SK-N-SH (cell line): ENCODE measurements at regions not wholly inside any gene's neighbourhood (a gene's known extent, or its start where the extent isn't known, plus 50 kb on each side); places are given as distances from the start of the nearest gene placed in this dataset.

ENCODE experiments used
- CTCF ChIA-PET: fragments of 300-600, 350-600 bp; formaldehyde crosslinking; extraction: SDS; loops from one replicate; lab custom pipeline; 2021; lab: Yijun Ruan, JAX
- POLR2A ChIA-PET: fragments of 350-600 bp; sonication (Branson Sonifier 250); formaldehyde crosslinking; extraction: SDS; loops from one replicate; lab custom pipeline; 2020; ENCODE audit warnings: antibody characterized with exemption, inconsistent platforms; lab: Yijun Ruan, JAX
- DNase-seq: peaks from one replicate; pipeline ENCODE4 v3.0.0; 2012
- H2AFZ ChIP-seq: fragments of 200-600 bp; sonication (generic); 2 replicates; pipeline ENCODE4 v1.8.1; 2016; ENCODE audit warnings: antibody characterized with exemption, mild to moderate bottlenecking, low read depth
- H3F3A ChIP-seq: fragments of 200-600 bp; sonication (generic); replicated peaks from 2 replicates; pipeline ENCODE3; 2016; ENCODE audit warnings: antibody characterized with exemption, mild to moderate bottlenecking; ENCODE audit not compliant: insufficient read depth
- H3K27ac ChIP-seq, 2 experiments: fragments of 200-500 bp in 1 of 2; fragments of 200-600 bp in 1 of 2; sonication (Bioruptor generic) in 1 of 2; sonication (generic), shearing (Covaris generic) in 1 of 2; 2 replicates each; pipeline versions ENCODE4 v1.5.1 to v1.6.1; 2014 to 2016; ENCODE audit warnings: low read depth in 2 of 2, inconsistent platforms in 1 of 2, low read length in 1 of 2, mild to moderate bottlenecking in 1 of 2, mixed read lengths in 1 of 2
- H3K27me3 ChIP-seq: fragments of 200-600 bp; sonication (generic), shearing (Covaris generic); 2 replicates; pipeline ENCODE4 v1.6.1; 2016; ENCODE audit warnings: mixed run types; ENCODE audit not compliant: insufficient read depth
- H3K36me3 ChIP-seq, 2 experiments: fragments of 200-500 bp in 1 of 2; fragments of 200-600 bp in 1 of 2; sonication (Bioruptor generic) in 1 of 2; sonication (generic) in 1 of 2; replicated peaks in 1 of 2; 2 replicates each; pipeline versions ENCODE3 to v1.5.1; 2014 to 2016; ENCODE audit warnings: low read length in 1 of 2, mild to moderate bottlenecking in 1 of 2; ENCODE audit not compliant: insufficient read depth in 2 of 2, control insufficient read depth in 1 of 2
- H3K4me1 ChIP-seq, 2 experiments: fragments of 200-500 bp in 1 of 2; fragments of 200-600 bp in 1 of 2; sonication (Bioruptor generic) in 1 of 2; sonication (generic), shearing (Covaris generic) in 1 of 2; 2 replicates each; pipeline versions ENCODE4 v1.5.1 to v1.6.1; 2014 to 2016; ENCODE audit warnings: low read depth in 1 of 2, low read length in 1 of 2, mixed run types in 1 of 2; ENCODE audit not compliant: insufficient read depth in 2 of 2, control insufficient read depth in 1 of 2
- H3K4me2 ChIP-seq: fragments of 200-600 bp; sonication (generic), shearing (Covaris generic); 2 replicates; pipeline ENCODE4 v1.6.1; 2017; ENCODE audit warnings: mixed run types
- H3K4me3 ChIP-seq, 2 experiments: fragments of 200-500 bp in 1 of 2; fragments of 200-600 bp in 1 of 2; sonication (Bioruptor generic) in 1 of 2; sonication (generic), shearing (Covaris generic) in 1 of 2; 2 replicates each; pipeline versions ENCODE4 v1.5.1 to v1.8.1; 2014 to 2016; ENCODE audit warnings: low read depth in 2 of 2, inconsistent platforms in 1 of 2, low read length in 1 of 2, mild to moderate bottlenecking in 1 of 2, mixed read lengths in 1 of 2, moderate library complexity in 1 of 2
- H3K79me2 ChIP-seq: fragments of 200-600 bp; sonication (generic); 2 replicates; pipeline ENCODE4 v1.8.1; 2017; ENCODE audit warnings: mild to moderate bottlenecking; ENCODE audit not compliant: insufficient read depth
- H3K9ac ChIP-seq: fragments of 200-600 bp; sonication (generic); 2 replicates; pipeline ENCODE4 v1.6.1; 2017; ENCODE audit warnings: mixed run types
- H3K9me2 ChIP-seq: fragments of 200-600 bp; sonication (generic); 2 replicates; pipeline ENCODE4 v1.6.1; 2017; ENCODE audit warnings: mixed run types
- H3K9me3 ChIP-seq: fragments of 200-600 bp; sonication (generic); 2 replicates; pipeline ENCODE4 v1.6.1; 2017; ENCODE audit warnings: mixed run types, mild to moderate bottlenecking, moderate library complexity
- H4K20me1 ChIP-seq: fragments of 200-600 bp; sonication (generic); 2 replicates; pipeline ENCODE4 v1.6.1; 2017; ENCODE audit warnings: mild to moderate bottlenecking, mixed run types; ENCODE audit not compliant: insufficient read depth
- CHD2 ChIP-seq: fragments of 150-350 bp; IDR thresholded peaks from 2 replicates; pipeline ENCODE4 v1.6.1; 2018; ENCODE audit warnings: low read length; ENCODE audit not compliant: partially characterized antibody
- ELF1 ChIP-seq: IDR thresholded peaks from 2 replicates; pipeline ENCODE4 v1.4.0; 2012
- EZH2phosphoT487 ChIP-seq: fragments of 200-600 bp; sonication (generic); IDR thresholded peaks from 2 replicates; pipeline ENCODE4 v1.6.1; 2017; ENCODE audit warnings: low read depth, mixed run types, mild to moderate bottlenecking, antibody characterized with exemption, moderate library complexity, borderline replicate concordance
- GATA2 ChIP-seq: sonication (generic); formaldehyde crosslinking; IDR thresholded peaks from 2 replicates; pipeline ENCODE4 v1.5.0; 2020; ENCODE audit warnings: mild to moderate bottlenecking, missing genetic modification reagents
- JUND ChIP-seq: IDR thresholded peaks from 2 replicates; pipeline ENCODE4 v1.4.0; 2012
- MEF2A ChIP-seq: IDR thresholded peaks from 2 replicates; pipeline ENCODE4 v1.4.0; 2012; ENCODE audit warnings: low read depth, borderline replicate concordance
- MXI1 ChIP-seq: IDR thresholded peaks from 2 replicates; pipeline ENCODE4 v1.6.1; 2012; ENCODE audit warnings: mild to moderate bottlenecking, low read depth, low read length, improper control_type of control experiment
- NFIC ChIP-seq: IDR thresholded peaks from 2 replicates; pipeline ENCODE4 v1.4.0; 2012; ENCODE audit warnings: borderline replicate concordance
- NRF1 ChIP-seq: IDR thresholded peaks from 2 replicates; pipeline ENCODE4 v1.6.1; 2012; ENCODE audit warnings: low read depth, mild to moderate bottlenecking, low read length
- POLR2AphosphoS5 ChIP-seq: IDR thresholded peaks from 2 replicates; pipeline ENCODE4 v1.6.1; 2012; ENCODE audit warnings: low read depth, low read length
- RAD21 ChIP-seq: IDR thresholded peaks from 2 replicates; pipeline ENCODE4 v1.6.1; 2012; ENCODE audit warnings: mild to moderate bottlenecking, low read length
- RFX5 ChIP-seq: IDR thresholded peaks from 2 replicates; pipeline ENCODE4 v1.6.1; 2012; ENCODE audit warnings: mild to moderate bottlenecking, improper control_type of control experiment, low read length
- SMC3 ChIP-seq: IDR thresholded peaks from 2 replicates; pipeline ENCODE4 v1.6.1; 2012; ENCODE audit warnings: low read depth, low read length, improper control_type of control experiment
- TAF1 ChIP-seq: IDR thresholded peaks from 2 replicates; pipeline ENCODE4 v1.6.1; 2012; ENCODE audit warnings: low read depth, mild to moderate bottlenecking, low read length, moderate library complexity, borderline replicate concordance
- WGBS: methylation state at CpG from one replicate; pipeline ENCODE4 v1.1.6; 2017; ENCODE audit warnings: low lambda C conversion rate; 5-methylcytosine and 5-hydroxymethylcytosine counted together
- TF ChIP-seq, protein P1 (sequence below): fragments of 200-600 bp; sonication (generic); IDR thresholded peaks from 2 replicates; pipeline ENCODE4 v1.6.1; 2017; ENCODE audit warnings: antibody characterized with exemption, mild to moderate bottlenecking, moderate library complexity
- TF ChIP-seq, protein P2 (sequence below): fragments of 150-350 bp; IDR thresholded peaks from 2 replicates; pipeline ENCODE4 v1.6.1; 2017; ENCODE audit warnings: antibody characterized with exemption, low read length, low read depth, borderline replicate concordance
- TF ChIP-seq, protein P3 (sequence below): fragments of 150-350 bp; IDR thresholded peaks from 2 replicates; pipeline ENCODE4 v1.6.1; 2016; ENCODE audit warnings: mild to moderate bottlenecking, low read depth, low read length

DNA sequence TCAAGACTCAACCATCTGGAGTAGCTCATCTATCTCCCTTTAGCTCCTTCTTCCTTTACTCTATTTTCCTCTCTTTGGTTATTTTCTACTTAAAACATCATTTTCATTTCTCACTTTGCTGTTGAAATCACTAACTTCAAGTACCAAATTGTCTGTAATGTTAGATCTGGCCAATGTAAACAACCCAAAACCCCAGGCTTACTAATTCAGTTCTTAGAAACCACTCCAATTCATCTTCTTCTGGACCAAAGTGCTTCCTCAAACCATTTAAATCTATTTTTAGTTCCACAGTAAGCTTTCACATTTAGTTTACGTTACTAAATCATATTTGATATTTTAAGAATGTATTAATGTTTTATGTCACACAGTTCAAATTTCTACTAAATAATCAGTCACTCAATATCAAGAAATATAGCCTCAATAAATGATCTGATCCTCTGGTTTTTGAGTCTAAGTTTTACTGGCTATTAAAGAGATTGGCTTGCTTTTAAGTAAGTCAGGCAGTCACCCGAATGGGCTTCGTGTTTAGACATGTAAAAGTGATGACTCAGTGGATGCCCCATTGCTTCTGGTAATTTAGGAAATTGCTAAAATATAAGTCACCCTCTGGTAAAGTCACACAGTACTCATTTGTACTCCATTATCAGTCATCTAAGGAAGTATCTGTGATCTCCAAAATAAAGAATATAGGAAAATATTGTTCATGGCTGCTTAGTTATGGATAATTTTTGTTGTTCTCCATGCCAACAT, 527.2 kb upstream of the SOX11 start:
- TF ChIP-seq EZH2phosphoT487 = no peak
- TF ChIP-seq SMC3 = no peak
- TF ChIP-seq, protein P1, sequence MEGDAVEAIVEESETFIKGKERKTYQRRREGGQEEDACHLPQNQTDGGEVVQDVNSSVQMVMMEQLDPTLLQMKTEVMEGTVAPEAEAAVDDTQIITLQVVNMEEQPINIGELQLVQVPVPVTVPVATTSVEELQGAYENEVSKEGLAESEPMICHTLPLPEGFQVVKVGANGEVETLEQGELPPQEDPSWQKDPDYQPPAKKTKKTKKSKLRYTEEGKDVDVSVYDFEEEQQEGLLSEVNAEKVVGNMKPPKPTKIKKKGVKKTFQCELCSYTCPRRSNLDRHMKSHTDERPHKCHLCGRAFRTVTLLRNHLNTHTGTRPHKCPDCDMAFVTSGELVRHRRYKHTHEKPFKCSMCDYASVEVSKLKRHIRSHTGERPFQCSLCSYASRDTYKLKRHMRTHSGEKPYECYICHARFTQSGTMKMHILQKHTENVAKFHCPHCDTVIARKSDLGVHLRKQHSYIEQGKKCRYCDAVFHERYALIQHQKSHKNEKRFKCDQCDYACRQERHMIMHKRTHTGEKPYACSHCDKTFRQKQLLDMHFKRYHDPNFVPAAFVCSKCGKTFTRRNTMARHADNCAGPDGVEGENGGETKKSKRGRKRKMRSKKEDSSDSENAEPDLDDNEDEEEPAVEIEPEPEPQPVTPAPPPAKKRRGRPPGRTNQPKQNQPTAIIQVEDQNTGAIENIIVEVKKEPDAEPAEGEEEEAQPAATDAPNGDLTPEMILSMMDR = no peak
- TF ChIP-seq, protein P2, sequence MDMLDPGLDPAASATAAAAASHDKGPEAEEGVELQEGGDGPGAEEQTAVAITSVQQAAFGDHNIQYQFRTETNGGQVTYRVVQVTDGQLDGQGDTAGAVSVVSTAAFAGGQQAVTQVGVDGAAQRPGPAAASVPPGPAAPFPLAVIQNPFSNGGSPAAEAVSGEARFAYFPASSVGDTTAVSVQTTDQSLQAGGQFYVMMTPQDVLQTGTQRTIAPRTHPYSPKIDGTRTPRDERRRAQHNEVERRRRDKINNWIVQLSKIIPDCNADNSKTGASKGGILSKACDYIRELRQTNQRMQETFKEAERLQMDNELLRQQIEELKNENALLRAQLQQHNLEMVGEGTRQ = no peak
- no peak for TF ChIP-seq MEF2A
- no peak for TF ChIP-seq TAF1
- no peak for TF ChIP-seq GATA2
- TF ChIP-seq JUND = no peak
- no peaks in the 10 kb centered on the region for H3K79me2 ChIP-seq
- no peak overlapping the region for H3K27ac ChIP-seq
- DNase-seq = no peak
- H3K4me1 ChIP-seq = no peaks in the 10 kb centered on the region
- no peak overlapping the region for H3K9ac ChIP-seq
- peaks cover 0 to 4% of the 10 kb centered on the region in 2 experiments for H3K36me3 ChIP-seq
- CTCF ChIA-PET = interaction anchor here (1.0 to 1.3 kb wide), 2 partner anchors 11 to 187 kb away, joined by 3 read pairs; no protein-coding TSS in a partner anchor
- H3K9me3 ChIP-seq = no peaks in the 10 kb centered on the region
- H3F3A ChIP-seq = no peaks in the 10 kb centered on the region
- no peaks in the 10 kb centered on the region for H3K27me3 ChIP-seq
- no peaks in the 10 kb centered on the region for H3K9me2 ChIP-seq
- POLR2A ChIA-PET = no interaction called here
- no peaks in the 10 kb centered on the region for H4K20me1 ChIP-seq
- H3K4me2 ChIP-seq = no peak overlapping the region
- 5% methylated on average over 3 of the region's 3 CpGs for WGBS
- no peak overlapping the region for H3K4me3 ChIP-seq
- no peak overlapping the region for H2AFZ ChIP-seq

DNA sequence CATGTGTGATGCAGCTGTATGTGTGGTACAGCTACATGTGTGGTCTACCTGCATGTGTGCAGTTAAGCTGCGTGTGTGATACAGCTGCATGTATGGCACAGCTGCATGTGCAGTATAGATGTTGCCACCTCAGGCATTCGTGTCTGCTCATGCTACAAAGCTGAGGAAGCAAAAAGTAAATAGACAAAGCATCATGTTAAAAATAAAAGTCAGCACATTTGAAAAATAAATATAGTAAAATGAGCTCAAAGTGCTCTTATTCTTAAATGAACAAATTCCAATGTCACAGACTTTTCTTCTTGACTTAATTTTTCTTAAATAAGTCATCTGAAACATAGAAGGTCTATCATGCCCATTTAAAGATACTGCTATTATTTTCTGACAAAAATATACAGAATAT, 519.3 kb upstream of the SOX11 start:
- Histone ChIP-seq H3K27ac (no peak overlapping the region), H3K27me3 (no peaks in the 10 kb centered on the region), H3K9ac (no peak overlapping the region), H3K4me2 (no peak overlapping the region), H3K9me2 (no peaks in the 10 kb centered on the region), H3K9me3 (peaks cover 7% of the 10 kb centered on the region; the same call in 1 of the 2 replicates), H2AFZ (no peak overlapping the region), H3K4me1 (no peaks in the 10 kb centered on the region), H3K79me2 (no peaks in the 10 kb centered on the region), H3K36me3 (no peaks in the 10 kb centered on the region), H3F3A (no peaks in the 10 kb centered on the region), H3K4me3 (no peak overlapping the region), H4K20me1 (no peaks in the 10 kb centered on the region)
- WGBS = 13% methylated on average over 2 of the region's 2 CpGs
- CTCF ChIA-PET = no interaction called here
- TF ChIP-seq RAD21 (no peak), RFX5 (no peak), SMC3 (no peak), NFIC (no peak), POLR2AphosphoS5 (no peak), NRF1 (no peak), MXI1 (no peak), ELF1 (no peak), TAF1 (no peak), GATA2 (no peak), CHD2 (no peak)
- TF ChIP-seq, protein P3, sequence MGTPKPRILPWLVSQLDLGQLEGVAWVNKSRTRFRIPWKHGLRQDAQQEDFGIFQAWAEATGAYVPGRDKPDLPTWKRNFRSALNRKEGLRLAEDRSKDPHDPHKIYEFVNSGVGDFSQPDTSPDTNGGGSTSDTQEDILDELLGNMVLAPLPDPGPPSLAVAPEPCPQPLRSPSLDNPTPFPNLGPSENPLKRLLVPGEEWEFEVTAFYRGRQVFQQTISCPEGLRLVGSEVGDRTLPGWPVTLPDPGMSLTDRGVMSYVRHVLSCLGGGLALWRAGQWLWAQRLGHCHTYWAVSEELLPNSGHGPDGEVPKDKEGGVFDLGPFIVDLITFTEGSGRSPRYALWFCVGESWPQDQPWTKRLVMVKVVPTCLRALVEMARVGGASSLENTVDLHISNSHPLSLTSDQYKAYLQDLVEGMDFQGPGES = no peak
- DNase-seq = no peak
- POLR2A ChIA-PET = no interaction called here
